ENCODE measurements at regions not wholly inside any gene's neighbourhood (a gene's known extent, or its start where the extent isn't known, plus 50 kb on each side); places are given as distances from the start of the nearest gene placed in this dataset.
"Not testable (repeated sequence)": the region's sequence is repeated elsewhere in the genome, so short reads cannot be mapped to it uniquely, and the experiment has no call there.

DNA sequence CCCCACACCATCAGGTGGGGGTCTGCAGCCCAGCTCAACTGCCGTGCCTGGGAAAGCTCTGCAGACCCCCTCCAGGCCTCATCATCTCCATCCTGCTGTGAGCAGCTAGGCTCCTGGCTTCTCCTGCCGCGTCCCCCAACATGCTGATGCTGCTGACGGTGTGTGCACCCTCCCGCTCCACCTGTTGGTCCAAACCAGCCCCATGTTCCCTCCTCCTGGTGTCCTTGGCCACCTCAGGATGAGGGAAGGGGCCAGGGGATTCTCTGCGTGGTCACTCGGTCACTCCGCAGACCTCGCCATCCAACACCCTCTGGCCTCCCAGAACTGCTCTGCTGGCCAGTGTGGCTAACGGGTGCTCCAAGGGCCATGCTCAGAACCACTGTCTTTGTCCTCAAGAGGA is 368.6 kb downstream of the FOXL1 start:
- DNase-seq = no peak

DNA sequence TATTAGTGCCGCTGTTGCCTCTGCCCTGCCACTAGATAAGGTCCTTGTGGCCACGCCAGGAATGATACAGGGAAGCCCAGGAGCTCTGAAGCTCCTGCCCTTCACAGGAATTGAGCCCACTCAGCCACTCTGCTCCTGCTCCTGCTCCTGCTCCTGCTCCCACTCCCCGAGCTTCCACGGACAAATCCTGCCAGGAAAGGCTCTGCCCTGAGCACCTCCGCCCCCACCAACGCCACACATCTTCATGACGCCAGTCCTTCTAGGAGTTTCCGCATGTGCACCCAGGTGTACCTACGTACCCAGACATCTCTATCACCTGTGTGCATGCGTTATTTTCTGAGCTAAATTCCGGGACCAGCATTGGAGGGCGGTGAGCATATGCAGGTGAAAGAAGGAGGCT is 369.1 kb downstream of the C16orf95 start:
- no peak for DNase-seq

DNA sequence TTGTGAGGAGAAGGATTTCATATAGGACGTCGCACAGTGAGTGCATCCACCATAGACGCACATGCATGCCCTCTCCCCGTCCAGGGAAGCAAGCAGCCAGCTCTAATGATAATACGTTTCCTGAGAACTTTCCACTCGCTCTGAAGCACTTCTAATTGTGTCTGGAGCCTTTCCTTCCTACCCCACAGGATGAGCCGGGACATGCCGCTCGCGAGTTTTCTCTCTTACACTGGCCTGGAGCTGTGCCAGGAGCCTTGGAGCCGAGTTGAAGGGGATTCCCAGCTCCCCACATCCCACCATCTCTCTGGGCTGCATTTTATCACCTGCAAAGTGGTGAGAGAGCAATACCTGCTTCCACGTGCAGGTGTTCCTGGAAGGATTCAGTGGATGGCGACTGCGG is 368.1 kb downstream of the C16orf95 start:
- DNase-seq = no peak

DNA sequence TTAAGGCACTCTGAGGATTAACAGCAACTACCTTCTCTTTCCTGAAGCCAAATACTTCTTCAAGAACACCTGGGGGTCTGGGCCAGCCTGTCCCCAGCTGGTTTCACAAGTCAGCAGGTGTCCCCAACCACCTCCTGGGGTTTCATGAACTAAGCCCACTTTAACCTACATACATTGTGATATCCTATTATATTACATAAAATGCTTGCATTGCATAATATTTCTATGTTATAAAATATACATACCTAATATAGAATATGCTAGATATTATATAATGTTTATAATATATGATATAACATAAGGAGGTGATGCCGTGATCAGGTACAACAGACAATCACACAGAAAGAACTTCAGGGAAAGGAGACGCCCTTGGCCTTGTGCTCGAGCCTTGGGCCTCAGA is 367.6 kb downstream of the C16orf95 start:
- DNase-seq = no peak

DNA sequence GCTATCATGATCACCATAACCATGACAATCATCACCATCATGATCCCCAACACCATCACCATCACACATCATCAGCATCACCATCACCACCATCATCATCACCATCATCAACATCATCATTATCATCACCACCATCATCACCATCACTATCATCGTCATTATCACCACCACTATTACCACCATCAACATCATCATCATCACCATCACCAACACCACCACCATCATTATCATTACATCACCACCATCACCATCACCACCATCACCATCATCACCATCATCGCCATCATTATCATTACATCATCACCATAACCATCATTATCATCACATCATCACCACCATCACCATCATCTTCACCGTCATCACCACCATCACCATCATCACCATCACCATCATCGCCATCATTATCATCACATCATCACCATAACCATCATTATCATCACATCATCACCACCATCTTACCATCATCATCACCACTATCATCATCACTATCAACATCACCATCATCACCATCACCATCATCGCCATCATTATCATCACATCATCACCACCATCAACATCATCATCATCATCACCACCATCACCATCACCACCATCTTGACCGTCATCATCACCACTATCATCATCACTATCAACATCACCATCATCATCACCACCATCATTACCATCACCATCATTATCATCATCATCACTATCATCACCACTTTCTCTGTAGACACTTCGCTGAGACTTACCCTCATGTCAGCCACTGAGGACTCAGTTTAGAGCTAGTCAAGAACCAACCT is 366.0 kb downstream of the C16orf95 start:
- no peak for DNase-seq

DNA sequence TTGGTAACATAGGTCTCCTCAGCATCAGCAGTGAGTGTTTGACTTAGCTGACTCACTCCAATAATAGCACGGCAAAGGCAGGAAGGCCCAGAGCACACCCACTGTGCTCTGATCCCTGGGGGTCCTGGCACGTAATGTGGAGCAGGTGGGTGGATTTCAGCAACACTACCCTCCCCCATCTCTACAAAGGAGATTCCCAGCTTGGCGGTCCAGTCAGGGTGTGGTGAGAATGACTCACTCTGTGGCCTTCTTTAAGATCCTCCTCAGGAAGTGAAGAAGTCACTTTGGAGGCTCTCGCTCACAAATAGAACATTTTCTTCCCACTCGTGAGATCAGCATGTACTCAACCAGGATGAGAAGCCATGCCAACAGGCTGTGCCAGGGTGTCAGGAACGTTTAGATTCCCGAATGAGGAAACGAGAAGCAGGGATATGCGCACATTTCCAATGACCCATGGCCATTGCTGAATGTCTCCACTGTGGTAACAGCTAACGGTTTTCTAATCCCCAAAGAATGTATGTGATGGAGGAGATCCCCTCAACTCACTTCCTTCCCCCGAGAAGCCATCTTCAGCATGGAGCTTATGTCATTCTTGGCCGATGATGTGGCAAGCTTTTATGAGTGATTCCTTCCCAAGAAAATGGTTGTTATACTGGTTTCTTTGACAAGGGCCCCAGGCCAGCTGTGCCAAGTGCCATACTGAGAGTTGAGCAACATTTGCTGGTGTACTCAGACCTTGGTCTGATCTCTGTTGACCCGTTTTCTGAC is 365.2 kb downstream of the C16orf95 start:
- no peak for DNase-seq

DNA sequence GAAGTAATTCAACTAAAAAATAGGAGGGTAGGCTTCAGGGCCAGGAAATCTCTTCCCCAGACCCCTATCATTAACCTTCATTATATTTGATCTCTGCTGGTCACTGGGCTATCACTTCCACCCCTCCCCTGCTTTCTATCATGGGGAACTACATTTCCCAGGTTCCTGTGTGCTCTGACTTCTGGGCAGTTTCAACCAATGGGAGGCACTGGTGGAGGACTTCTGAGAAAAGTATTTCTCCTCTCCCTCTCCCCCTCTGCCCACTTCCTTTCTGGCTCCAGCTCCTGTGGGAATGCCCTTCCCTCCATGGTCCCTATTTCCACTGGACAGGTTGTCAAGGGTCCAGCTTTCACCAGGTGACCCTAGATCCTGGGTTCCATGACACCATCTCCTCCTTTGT is 364.4 kb downstream of the C16orf95 start:
- no peak for DNase-seq

DNA sequence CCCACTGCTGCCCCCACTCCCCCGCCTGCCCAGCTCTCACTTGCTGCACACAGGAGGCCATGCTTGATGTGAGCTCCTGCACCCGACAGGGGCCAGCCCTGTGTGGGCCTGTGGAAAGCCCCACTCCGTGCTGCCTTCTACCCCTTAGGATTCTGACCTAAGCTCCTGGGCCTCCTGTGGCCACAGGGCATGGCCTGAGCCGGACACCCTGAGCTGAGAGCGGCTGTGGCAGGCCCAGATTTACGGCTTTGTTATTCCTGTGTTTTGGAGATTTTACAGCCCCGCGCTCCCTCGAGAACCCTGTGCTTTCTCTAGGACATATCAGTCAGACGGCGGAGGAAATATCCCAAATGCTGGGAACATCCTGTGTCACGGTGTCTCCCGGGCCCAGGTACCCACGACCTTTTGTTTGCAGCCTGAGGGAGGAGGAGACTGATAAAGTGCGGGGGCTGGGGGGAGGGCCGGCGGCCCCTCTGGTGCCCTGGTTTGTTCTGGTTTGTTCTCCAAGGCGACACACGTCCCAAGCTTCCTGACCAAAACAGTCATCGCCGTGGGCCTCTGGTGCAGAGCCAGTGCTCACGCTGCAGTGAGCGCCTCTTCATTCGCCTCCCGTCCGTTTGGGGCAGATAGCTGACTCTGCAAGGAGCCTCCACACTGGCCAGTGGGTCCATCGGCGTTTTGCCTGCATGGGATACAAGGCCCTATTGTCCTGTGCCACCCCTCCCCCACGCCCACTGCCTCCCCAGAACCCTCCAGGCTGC is 363.4 kb downstream of the C16orf95 start:
- DNase-seq = no peak

DNA sequence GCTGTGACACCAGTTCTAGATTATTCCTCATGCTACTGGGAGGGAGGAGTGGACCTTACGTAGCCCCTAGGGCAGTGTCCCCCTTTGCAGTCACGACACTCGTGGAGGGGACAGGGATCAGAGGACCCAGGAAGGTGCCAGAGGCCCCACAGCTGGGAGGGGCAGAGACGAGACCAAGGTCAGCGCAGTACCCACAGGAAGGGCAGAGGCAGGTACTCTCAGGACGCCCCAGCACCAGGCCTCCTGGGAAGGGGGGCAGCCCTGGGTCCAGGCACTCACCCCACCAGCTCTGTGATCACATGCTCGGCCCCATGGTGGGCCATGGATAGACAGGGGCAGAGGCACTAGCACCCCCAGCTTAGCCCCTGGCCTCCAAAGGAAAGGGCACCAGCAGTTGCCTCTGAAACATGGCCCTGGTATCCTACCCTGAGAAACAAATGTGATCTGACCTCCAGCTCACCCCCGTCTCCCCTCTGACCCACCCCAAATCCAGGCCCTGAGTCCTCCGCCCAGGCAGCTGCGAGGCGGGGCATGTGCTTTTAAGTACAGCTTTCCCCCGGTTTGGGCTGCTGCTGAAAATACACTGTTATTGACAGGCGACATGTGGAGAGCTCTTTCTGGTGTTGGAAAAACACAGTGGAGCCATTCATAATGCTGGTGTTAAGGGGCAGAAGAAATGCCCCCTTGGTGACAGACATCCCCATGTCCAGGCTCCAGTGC is 361.9 kb downstream of the C16orf95 start:
- no peak for DNase-seq

DNA sequence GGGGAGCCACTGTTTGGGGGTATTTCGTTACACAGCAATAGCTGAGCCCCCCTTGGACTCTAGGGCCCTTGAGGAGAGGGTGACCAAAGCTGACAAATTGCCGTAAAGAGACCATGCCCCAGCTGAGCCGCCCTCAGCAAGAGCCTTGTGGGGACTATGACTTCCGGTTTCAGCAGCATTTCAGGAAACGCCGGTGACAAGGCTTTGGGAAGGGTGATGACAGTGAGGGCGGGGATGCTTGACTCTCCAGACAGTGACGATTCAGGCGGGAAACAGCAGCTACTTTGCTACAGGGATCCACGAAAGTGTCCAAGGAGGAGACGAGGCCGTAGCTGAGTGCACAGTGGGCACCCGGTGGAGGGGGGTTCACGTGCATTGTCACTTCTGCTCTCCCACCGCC is 360.8 kb downstream of the C16orf95 start:
- DNase-seq = no peak

DNA sequence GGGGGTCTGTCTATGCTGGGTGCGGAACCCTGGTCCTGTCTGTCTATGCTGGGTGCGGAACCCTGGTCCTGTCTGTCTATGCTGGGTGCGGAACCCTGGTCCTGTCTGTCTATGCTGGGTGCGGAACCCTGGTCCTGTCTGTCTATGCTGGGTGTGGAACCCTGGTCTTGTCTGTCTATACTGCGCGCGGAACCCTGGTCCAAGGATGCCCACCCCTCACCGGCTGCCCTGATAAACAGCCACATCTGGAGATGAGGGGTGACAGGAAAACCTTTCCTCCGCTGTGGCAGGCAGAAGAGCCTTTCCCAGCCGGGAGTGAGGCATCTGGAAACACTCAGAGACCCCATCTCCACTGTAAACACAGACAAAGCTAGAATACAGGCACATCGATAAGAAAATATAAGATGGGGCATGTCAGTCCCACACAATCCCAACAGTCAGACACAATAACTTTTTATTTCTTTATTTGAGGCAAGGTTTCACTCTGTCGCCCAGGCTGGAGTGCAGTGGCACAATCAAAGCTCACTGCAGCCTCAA is 359.5 kb downstream of the C16orf95 start:
- not testable (repeated sequence) for DNase-seq

DNA sequence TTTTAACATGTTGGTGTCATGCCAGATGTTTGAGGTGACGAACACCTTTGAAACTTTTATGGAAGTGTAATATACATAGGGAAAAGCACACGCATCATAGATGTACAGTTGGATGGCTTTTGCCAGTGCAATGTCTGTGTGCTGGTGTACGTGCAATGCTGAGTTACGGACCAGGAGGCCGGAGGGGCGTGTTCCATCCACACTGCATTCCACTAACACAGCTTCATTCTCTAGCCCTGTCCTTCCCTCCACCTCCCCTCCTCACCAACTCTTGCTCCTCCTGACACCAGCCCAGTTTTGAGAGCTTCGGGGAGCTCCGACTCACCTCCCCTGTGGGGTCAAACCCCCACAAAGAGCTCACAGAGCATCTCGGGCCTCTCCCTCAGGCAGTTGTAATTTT is 358.8 kb downstream of the C16orf95 start:
- DNase-seq = no peak

DNA sequence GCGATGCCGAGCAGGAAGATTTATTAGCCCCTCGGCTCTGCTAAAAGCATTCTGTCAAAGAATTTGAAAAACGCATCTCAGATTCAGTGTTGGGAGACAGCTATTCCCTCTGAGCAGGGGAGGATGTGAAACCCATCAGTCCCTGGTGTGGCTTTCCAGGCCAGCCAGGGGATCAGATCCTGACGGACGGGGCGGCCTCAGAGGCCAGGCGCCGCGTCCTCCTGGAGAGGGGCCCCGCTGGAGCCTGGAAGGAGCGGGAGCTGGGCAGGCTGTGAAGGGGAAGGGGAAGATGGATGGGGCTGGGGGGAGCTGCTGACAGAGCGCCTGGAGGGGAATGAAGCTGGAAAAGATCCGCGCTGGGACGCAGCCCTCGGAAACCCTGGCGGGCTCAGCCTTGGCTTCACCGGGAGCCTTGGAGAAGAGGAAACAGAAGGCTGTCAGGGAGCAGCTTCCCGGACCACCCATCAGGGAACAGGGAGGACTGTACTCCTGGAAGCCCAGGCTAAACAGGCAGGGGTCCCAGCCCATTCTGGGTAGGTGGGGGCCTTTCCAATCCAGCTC is 358.0 kb downstream of the C16orf95 start:
- no peak for DNase-seq

DNA sequence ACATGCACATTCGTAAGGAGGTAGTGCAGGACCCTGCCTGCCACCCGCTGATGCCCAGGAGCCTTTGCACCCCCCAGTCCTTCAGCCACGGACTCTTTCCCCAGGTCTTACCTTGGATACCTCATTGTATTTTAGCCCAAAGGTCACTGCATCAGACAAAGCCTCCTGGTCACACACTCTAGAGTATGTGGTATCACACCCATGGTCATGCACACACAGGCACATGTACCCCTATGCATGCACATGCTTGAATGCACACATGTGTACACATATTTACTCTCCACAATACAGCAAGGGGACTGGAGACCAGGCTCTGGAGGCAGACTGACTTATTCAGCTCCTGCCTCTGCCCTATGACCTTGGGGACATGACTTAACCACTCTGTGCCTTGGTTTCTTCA is 357.5 kb downstream of the C16orf95 start:
- no peak for DNase-seq

DNA sequence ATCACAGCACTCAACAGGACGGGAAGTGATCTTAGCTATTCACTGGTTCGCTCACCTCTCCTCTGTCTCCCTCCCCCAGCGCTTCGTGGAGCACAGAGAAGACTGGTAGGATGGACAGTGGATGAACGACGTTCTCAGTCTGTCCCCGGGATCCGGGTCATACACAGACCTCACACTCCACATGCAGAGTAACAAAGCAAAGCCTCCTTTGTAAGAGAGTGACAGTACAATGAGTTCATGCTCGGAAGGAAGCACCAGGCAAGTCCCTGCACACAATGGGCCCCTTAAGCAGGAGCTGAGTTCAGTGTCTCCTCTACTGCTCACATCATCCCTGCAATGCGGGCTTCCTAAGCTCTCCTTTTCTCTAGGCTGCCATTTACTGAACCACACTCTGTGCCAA is 356.9 kb downstream of the C16orf95 start:
- no peak for DNase-seq

DNA sequence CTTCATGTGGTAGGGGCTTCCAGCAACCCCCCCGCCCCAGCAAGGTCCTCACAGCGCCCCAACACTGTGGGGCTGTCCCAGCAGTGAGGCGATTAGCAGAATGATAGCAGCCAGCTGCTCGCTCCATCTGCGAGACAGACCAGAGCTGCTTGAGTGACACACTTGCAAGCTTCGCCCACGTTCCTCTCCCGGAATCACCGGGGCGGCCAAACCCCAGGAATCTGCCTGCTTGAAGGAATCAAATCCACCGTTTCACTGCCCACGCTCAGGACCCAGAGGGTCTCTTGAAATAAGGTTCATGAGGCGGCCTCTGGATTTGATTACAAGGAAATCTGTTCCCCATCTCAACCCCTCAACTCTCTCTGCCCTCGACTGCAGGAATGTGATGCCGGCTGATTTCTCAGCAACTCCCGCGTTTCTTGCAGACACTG is 356.0 kb downstream of the C16orf95 start:
- no peak for DNase-seq

DNA sequence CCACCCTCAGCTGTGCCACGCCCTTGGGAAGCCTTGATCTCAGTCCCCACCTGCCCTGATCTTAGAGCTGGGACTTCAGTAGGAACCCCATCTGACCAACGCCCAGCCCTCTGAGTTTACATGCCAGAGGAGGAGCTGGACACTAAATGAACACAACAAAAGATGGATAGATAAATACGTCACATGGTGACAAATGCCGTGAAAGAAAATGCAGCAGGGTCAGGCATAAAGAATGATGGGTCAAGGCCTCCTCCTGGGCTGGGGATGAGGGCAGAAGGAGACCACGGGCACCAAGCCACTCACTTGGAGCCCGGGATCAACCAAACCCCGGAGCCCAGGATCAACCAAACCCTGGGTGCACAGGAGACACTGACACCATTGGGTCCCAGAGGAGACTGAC is 354.9 kb downstream of the C16orf95 start:
- no peak for DNase-seq

DNA sequence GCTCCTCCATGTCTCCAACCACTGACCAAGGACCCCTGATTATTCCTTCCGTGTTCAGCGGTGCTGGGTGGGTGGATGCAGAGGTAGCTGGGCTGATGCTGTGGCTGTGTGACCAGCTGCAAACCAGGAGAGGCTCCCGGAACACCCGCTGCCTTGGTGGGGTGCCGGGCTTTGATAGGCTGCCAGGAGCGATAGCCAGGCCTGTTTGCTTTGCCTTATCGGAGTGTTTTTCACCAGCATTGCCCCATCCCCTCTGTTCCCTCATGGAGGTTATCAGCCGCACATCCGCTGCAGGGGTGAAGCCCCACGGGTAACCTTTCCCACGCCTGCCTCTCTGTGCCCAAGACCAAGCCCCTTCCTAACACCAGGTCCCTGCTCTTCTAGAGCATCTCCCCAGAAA is 354.3 kb downstream of the C16orf95 start:
- DNase-seq = no peak

DNA sequence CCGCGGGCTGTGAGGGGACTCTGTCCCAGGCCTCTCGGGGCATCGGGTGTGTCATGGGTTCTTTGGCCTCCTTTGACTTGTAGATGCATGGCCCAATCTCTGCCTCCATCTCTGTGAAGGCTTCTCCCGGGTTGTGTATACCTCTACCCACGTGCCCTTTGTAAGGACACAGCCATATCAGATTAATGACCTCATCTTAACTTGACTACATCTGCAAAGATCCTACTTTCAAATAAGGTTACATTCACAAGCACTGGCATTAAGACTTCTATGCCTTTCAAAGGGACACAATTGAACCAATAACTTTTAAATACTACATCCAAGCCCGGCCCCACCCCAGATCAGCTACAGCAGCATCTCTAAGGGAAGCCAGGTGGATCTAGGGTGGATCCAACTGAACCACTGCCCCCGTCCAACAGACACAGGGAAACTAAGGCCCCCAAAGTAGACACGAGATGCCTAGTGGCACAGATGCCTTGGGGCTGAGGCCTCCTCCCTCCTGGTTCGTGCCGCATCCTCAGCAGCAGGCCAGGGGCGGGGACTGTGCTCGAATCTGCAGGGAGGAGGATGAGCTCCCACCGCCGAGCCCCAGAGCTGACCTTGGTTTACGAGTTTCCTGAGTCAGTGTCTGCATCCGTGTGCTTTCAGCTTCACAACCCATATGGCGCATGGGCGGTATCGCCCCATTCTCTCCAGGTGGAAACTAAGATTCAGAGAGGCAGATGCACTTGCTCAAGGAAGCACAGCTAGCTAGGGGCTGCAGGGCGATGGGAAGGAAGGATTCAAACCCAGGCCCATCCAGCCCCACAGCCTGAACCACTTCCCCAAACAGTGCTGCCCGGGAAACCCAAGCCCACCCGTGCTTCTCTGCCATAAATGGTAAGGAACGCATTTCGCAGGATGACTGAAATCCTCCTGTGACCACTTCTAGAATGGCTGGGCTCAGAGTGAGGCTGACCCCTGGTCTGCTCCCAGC is 353.3 kb downstream of the C16orf95 start:
- no peak for DNase-seq

DNA sequence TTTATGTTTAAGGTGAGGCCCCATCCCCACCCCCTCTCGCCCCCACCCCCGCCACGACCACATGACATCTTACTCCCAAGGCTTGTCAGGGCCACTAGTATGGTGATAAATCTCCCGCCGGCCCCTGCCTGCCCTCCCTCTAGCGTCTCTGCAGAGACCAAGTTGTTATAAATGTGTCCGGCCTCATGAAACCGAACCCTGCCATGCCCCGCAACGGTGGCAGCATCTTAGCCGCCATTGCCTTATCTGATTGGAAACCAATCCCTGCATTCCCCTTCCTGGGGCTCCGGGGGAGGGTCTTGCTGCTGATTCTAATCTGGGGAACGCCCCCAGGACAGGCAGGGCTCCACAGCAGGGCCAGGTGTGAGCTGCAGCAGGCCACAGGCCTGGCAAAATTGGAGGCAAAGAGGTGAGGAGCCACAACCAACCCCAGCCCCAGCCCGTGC is 352.4 kb downstream of the C16orf95 start:
- DNase-seq = no peak

DNA sequence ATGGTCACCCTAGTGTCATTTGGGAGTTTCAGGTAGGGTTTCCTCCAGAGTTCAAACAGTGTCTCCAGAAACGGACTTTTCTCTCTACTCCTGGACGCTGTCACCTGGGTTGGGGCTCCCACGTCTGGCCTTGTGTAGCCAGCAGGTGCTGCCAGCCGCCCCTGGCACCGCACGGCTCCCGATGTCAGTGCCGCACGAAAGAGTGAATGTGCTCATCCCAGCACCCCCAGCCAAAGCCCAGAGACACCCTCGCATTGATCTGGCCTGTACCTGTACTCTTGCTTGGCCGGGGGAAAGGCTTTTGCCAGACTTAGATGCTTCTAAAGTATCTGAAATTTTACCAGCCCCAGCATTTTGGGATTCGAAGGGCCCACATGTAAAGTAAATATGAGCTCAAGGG is 351.9 kb downstream of the C16orf95 start:
- DNase-seq = no peak

Data from DMS53 (cell line).